ENCODE measurements at regions not wholly inside any gene's neighbourhood (a gene's known extent, or its start where the extent isn't known, plus 50 kb on each side); places are given as distances from the start of the nearest gene placed in this dataset.

DNA sequence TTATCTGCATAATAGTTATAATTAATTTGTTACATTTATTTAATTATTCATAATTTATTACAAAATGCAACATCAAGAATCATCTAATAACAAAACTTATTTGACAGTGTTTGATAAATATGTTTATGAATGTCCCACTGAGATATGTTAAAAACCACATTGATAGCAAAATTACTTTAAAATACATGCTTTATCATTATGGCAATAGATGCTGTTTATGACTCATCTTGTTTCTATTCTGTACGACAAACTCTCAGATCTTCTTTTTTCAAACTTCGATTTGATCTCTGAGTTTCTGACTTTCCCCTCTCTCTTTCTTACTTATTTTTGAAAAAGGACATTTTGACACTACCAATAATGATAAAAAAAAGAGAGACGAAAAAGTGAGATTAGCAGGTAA is 56.8 kb upstream of the LRRK2 start (continued):
- TF ChIP-seq, protein P1, sequence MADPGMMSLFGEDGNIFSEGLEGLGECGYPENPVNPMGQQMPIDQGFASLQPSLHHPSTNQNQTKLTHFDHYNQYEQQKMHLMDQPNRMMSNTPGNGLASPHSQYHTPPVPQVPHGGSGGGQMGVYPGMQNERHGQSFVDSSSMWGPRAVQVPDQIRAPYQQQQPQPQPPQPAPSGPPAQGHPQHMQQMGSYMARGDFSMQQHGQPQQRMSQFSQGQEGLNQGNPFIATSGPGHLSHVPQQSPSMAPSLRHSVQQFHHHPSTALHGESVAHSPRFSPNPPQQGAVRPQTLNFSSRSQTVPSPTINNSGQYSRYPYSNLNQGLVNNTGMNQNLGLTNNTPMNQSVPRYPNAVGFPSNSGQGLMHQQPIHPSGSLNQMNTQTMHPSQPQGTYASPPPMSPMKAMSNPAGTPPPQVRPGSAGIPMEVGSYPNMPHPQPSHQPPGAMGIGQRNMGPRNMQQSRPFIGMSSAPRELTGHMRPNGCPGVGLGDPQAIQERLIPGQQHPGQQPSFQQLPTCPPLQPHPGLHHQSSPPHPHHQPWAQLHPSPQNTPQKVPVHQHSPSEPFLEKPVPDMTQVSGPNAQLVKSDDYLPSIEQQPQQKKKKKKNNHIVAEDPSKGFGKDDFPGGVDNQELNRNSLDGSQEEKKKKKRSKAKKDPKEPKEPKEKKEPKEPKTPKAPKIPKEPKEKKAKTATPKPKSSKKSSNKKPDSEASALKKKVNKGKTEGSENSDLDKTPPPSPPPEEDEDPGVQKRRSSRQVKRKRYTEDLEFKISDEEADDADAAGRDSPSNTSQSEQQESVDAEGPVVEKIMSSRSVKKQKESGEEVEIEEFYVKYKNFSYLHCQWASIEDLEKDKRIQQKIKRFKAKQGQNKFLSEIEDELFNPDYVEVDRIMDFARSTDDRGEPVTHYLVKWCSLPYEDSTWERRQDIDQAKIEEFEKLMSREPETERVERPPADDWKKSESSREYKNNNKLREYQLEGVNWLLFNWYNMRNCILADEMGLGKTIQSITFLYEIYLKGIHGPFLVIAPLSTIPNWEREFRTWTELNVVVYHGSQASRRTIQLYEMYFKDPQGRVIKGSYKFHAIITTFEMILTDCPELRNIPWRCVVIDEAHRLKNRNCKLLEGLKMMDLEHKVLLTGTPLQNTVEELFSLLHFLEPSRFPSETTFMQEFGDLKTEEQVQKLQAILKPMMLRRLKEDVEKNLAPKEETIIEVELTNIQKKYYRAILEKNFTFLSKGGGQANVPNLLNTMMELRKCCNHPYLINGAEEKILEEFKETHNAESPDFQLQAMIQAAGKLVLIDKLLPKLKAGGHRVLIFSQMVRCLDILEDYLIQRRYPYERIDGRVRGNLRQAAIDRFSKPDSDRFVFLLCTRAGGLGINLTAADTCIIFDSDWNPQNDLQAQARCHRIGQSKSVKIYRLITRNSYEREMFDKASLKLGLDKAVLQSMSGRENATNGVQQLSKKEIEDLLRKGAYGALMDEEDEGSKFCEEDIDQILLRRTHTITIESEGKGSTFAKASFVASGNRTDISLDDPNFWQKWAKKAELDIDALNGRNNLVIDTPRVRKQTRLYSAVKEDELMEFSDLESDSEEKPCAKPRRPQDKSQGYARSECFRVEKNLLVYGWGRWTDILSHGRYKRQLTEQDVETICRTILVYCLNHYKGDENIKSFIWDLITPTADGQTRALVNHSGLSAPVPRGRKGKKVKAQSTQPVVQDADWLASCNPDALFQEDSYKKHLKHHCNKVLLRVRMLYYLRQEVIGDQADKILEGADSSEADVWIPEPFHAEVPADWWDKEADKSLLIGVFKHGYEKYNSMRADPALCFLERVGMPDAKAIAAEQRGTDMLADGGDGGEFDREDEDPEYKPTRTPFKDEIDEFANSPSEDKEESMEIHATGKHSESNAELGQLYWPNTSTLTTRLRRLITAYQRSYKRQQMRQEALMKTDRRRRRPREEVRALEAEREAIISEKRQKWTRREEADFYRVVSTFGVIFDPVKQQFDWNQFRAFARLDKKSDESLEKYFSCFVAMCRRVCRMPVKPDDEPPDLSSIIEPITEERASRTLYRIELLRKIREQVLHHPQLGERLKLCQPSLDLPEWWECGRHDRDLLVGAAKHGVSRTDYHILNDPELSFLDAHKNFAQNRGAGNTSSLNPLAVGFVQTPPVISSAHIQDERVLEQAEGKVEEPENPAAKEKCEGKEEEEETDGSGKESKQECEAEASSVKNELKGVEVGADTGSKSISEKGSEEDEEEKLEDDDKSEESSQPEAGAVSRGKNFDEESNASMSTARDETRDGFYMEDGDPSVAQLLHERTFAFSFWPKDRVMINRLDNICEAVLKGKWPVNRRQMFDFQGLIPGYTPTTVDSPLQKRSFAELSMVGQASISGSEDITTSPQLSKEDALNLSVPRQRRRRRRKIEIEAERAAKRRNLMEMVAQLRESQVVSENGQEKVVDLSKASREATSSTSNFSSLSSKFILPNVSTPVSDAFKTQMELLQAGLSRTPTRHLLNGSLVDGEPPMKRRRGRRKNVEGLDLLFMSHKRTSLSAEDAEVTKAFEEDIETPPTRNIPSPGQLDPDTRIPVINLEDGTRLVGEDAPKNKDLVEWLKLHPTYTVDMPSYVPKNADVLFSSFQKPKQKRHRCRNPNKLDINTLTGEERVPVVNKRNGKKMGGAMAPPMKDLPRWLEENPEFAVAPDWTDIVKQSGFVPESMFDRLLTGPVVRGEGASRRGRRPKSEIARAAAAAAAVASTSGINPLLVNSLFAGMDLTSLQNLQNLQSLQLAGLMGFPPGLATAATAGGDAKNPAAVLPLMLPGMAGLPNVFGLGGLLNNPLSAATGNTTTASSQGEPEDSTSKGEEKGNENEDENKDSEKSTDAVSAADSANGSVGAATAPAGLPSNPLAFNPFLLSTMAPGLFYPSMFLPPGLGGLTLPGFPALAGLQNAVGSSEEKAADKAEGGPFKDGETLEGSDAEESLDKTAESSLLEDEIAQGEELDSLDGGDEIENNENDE (IDR thresholded peaks at IDR 0.05; ENCODE audit: insufficient replicate concordance, low read length) = no peak
- TF ChIP-seq ZNF274 (IDR thresholded peaks at IDR 0.05; ENCODE audit: borderline replicate concordance, extremely low read depth, low read length) = no peak
- no peak for TF ChIP-seq CTBP2 (IDR thresholded peaks at IDR 0.05; ENCODE audit: borderline replicate concordance, insufficient read depth, insufficient read length, low read length)
- no peak for TF ChIP-seq TAF1 (IDR thresholded peaks at IDR 0.05; ENCODE audit: low read depth, low read length)
